ENCODE measurements at regions not wholly inside any gene's neighbourhood (a gene's known extent, or its start where the extent isn't known, plus 50 kb on each side); places are given as distances from the start of the nearest gene placed in this dataset.
A peak's percentile ranks its signal among the peaks of the same experiment; 100 is the strongest.
"Not testable (repeated sequence)": the region's sequence is repeated elsewhere in the genome, so short reads cannot be mapped to it uniquely, and the experiment has no call there.

DNA sequence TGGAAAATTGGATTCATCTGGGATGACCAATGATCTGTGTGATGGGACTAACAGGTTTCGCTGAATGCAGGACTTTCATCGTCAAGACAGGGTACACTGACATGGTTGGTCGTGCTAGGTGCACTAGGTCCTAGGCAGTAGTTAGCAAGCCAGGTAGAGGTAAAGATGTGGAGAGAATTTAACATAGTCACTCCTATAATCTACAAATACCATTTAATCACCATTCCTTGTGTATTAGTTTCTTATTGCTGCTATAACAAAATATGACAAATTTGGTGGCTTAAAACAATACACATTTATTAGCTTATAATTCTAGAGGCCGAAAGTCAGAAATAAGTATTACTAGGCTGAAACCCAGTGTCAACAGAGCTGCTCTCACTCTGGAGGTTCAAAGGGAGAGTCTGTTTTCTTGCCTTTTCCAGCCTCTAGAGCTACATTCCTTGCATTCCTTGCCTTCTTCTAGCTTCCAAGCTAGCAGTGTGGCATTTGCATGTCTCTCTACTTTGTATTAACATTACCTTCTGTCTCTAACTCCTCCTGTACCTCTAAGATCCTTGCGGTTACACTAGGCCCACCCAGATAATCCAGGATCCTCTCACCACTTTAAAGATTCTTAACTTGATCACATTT, 98.7 kb upstream of the GRIA3 start:
- peak in 1 of 2 experiments; percentile 0 for DNase-seq (ENCODE audit: low read depth in 1 of 2, low spot score in 2 of 2)
- no peak overlapping the region for H3K4me3 ChIP-seq
- H3K9me3 ChIP-seq (replicated peaks) = no peaks in the 10 kb centered on the region
- H3K27ac ChIP-seq = no peak overlapping the region
- no peaks in the 10 kb centered on the region for H3K4me1 ChIP-seq (replicated peaks)
- H3K36me3 ChIP-seq = no peaks in the 10 kb centered on the region
- H3K27me3 ChIP-seq (replicated peaks) = no peaks in the 10 kb centered on the region

DNA sequence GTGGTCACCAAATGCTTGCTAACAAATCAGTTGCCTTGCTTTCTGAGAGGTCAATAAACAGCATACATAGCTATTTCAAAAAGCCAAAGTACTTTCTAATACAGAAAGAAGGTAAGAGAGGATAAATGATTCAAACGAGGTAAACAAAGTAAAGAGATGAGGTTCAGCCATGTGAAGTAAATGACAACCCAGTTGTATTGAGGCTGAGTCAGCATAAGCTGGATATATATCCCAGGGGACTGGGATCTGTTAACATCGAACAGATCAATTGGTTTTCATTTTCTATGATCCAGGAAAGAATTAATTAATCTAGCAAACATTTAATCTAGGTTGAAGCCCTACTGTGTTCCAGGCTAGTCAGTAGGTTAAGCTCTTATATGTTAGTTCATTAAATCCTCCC, 97.3 kb upstream of the GRIA3 start:
- Histone ChIP-seq H3K4me3 (no peak overlapping the region), H3K9me3 (replicated peaks) (no peaks in the 10 kb centered on the region), H3K27me3 (replicated peaks) (no peaks in the 10 kb centered on the region), H3K4me1 (replicated peaks) (no peaks in the 10 kb centered on the region), H3K36me3 (no peaks in the 10 kb centered on the region), H3K27ac (no peak overlapping the region)
- no peak for DNase-seq (ENCODE audit: low read depth in 1 of 2, low spot score in 2 of 2)

DNA sequence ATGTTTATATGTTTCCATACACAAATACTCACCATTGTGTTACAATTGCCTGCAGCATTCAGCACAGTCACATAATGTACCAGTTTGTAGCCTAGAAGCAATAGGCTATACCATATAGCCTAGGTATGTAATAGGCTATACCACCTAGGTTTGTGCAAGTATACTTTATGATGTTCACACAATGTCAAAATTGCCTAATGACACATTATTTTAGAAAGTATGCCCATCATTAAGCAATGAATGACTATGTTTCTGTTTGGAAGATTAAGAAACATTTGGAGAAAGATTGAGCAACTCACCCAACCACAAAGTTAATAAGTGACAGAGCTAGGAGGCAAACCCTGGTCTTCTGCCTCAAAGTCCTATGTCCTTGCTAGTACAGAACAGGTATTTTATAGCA, 96.8 kb upstream of the GRIA3 start:
- Histone ChIP-seq H3K4me3 (no peak overlapping the region), H3K27me3 (replicated peaks) (no peaks in the 10 kb centered on the region), H3K4me1 (replicated peaks) (no peaks in the 10 kb centered on the region), H3K9me3 (replicated peaks) (no peaks in the 10 kb centered on the region), H3K27ac (no peak overlapping the region), H3K36me3 (no peaks in the 10 kb centered on the region)
- no peak for DNase-seq (ENCODE audit: low read depth in 1 of 2, low spot score in 2 of 2)

DNA sequence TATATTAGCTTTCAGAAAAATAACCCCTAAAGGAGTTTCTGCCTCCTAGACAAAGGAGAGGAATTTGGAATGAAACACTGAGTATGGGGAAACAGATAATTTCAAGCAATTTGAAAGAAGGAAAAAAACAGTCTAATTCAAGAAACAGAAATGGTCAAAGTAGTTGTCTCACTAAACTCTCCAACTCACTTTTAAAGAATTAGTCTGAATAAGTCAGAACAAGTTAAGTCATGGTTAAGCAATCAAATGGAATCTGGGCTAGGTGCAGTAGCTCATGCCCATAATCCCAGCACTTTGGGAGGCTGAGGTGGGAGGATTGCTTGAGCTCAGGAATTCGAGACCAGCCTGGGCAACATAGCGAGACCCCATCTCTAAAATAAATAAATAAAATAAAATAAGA, 95.7 kb upstream of the GRIA3 start:
- Histone ChIP-seq H3K9me3 (replicated peaks) (no peaks in the 10 kb centered on the region), H3K4me1 (replicated peaks) (no peaks in the 10 kb centered on the region), H3K4me3 (no peak overlapping the region), H3K27me3 (replicated peaks) (no peaks in the 10 kb centered on the region), H3K27ac (no peak overlapping the region), H3K36me3 (no peaks in the 10 kb centered on the region)
- DNase-seq (ENCODE audit: low read depth in 1 of 2, low spot score in 2 of 2) = no peak

DNA sequence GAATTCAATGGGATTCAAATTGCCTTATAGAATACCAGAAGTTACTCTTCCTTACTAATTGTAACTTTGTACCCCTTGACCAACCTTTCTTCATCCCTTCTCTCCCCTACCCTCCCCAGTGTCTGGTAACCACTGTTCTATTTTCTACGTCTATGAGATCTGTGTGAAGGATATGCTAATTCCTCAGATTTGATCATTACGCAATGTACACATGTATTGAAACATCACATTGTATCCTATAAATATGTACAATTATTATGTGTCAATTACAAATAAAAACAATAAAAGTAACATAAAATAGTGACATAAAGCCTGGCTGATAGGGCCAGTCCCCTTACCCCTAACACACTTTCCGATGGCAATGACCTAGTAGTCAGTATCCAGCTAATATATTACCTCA, 95.1 kb upstream of the GRIA3 start:
- H3K36me3 ChIP-seq = no peaks in the 10 kb centered on the region
- H3K9me3 ChIP-seq (replicated peaks) = no peaks in the 10 kb centered on the region
- no peak for DNase-seq (ENCODE audit: low read depth in 1 of 2, low spot score in 2 of 2)
- no peak overlapping the region for H3K27ac ChIP-seq
- no peak overlapping the region for H3K4me3 ChIP-seq
- H3K27me3 ChIP-seq (replicated peaks) = no peaks in the 10 kb centered on the region
- H3K4me1 ChIP-seq (replicated peaks) = no peaks in the 10 kb centered on the region

DNA sequence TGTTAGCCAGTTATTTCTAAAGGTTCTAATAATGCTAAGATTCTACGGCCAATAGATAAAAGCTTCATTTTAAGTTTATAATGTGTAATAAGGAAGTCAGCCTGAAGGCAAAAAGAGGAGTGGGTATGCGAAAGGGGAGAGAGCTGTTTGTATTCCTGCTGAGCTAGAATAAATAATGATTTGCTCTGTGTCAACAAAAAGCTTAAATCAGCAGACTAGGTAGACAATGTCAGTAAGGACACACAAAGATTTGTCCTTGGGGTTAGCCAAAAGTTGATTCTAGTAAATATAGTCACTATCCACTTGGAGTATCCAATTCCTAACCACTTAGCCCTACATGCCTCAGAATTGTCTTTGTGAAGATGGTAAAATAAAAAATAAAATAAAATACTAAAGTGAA, 90.3 kb upstream of the GRIA3 start:
- H3K4me1 ChIP-seq (replicated peaks) = no peaks in the 10 kb centered on the region
- H3K9me3 ChIP-seq (replicated peaks) = no peaks in the 10 kb centered on the region
- H3K27me3 ChIP-seq (replicated peaks) = no peaks in the 10 kb centered on the region
- H3K4me3 ChIP-seq = no peak overlapping the region
- H3K36me3 ChIP-seq = no peaks in the 10 kb centered on the region
- no peak overlapping the region for H3K27ac ChIP-seq
- DNase-seq (ENCODE audit: low read depth in 1 of 2, low spot score in 2 of 2) = no peak

DNA sequence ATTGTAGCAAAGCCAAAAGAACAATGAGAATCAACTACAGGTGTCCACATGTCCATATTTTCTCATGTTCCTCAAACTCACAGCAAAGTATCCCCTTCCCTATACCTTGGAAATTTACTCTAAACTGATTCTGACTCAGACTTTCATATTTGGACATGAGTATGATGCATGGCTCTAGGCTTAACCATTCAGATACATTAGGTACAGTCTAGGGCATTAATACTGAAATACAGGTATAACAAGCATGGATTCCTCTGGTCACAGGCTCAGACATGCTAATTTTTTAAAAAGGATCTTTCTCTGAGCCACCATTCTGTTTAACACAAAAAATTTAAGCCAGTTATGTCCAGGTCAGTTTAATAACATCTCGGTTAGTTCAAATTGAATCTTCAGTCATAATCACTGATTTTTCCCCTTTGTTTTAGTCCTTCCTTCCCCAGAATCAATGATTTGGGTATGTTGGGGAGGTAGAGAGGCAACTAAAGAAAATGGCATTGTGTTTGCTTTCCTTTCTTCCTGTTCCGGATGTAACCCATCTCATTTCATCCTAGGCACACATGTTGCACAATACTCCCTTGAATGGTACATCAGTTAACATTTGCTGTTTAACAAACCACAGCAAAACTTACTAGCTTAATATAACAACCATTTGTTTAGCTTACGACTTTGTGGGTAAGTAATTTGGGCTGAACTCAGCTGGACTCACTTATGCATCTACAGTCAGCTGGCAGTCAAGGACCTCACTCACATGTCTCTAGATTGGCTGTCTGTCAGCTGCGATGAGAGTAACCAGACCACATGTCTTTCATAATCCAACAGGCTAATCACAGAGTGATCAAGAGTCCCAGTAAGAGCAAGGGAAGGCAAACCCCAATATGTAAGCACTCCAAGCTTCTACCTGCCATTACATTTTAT, 75.3 kb upstream of the GRIA3 start:
- no peaks in the 10 kb centered on the region for H3K4me1 ChIP-seq (replicated peaks)
- no peak overlapping the region for H3K4me3 ChIP-seq
- no peak overlapping the region for H3K27ac ChIP-seq
- no peak for DNase-seq (ENCODE audit: low read depth in 1 of 2, low spot score in 2 of 2)
- no peaks in the 10 kb centered on the region for H3K27me3 ChIP-seq (replicated peaks)
- no peaks in the 10 kb centered on the region for H3K9me3 ChIP-seq (replicated peaks)
- no peaks in the 10 kb centered on the region for H3K36me3 ChIP-seq

DNA sequence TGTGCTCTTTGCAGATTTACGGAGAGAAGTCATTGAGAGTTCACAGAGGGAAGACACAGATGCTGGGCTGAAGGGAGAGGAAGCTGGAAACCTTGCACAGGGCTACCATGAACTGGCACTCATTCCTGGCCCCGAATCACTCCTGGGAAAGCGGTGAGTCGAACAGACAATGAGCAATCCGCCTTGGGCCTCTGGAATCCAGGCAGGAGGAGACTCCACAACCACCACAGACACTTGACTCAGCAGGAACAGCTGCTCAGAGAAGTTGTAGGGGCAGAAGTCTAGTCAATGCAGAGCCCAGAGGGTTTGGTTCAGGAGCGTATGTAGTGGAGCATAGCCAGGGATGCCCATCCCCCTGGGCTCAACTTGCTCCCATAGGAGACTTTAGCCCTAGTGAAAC, 62.8 kb upstream of the GRIA3 start:
- Histone ChIP-seq H3K9me3 (replicated peaks) (no peaks in the 10 kb centered on the region), H3K4me1 (replicated peaks) (no peaks in the 10 kb centered on the region), H3K4me3 (no peak overlapping the region), H3K36me3 (no peaks in the 10 kb centered on the region), H3K27me3 (replicated peaks) (no peaks in the 10 kb centered on the region), H3K27ac (no peak overlapping the region)
- DNase-seq (ENCODE audit: low read depth in 1 of 2, low spot score in 2 of 2) = no peak

DNA sequence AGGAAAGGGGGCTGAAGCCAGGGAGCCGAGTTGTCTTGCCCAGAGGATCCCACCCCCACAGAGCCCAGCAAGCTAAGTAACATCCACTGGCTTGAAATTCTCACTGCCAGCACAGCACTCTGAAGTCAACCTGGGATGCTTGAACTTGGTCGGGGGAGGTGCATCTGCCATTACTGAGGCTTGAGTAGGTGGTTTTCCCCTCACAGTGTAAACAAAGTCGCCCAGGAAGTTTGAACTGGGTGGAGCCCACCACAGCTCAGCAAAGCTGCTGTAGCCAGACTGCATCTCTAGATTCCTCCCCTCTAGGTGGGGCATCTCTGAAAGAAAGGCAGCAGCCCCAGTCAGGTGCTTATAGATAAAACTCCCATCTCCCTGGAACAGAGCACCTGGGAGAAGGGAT, 54.3 kb upstream of the GRIA3 start:
- not testable (repeated sequence) for DNase-seq (ENCODE audit: low read depth in 1 of 2, low spot score in 2 of 2); H3K27ac ChIP-seq; H3K9me3 ChIP-seq (replicated peaks); H3K4me3 ChIP-seq; H3K4me1 ChIP-seq (replicated peaks); H3K27me3 ChIP-seq (replicated peaks); H3K36me3 ChIP-seq
